SKM-1 treated with dmso at 0.1 percent for 144 hours (cell line): ENCODE measurements at regions not wholly inside any gene's neighbourhood (a gene's known extent, or its start where the extent isn't known, plus 50 kb on each side); places are given as distances from the start of the nearest gene placed in this dataset.
A peak's percentile ranks its signal among the peaks of the same experiment; 100 is the strongest.
"Not testable (repeated sequence)": the region's sequence is repeated elsewhere in the genome, so short reads cannot be mapped to it uniquely, and the experiment has no call there.

ENCODE experiments used
- DNase-seq: peaks from one replicate; lab custom pipeline; 2025; ENCODE audit not compliant: unreplicated experiment; lab: John Stamatoyannopoulos, UW

- DNase-seq = no peak
Observed at GRCh38 chr13:82647540-82647939, 1234.7 kb downstream of the SLITRK1 start.

- DNase-seq = peak; percentile 33
Observed at GRCh38 chr13:82636119-82636518, 1246.2 kb downstream of the SLITRK1 start.

GRCh38 chr13:82634946-82635345, 1247.3 kb downstream of the SLITRK1 start:
- DNase-seq = no peak

- no peak for DNase-seq
Observed at GRCh38 chr13:82627183-82627582, 1255.1 kb downstream of the SLITRK1 start.

GRCh38 chr13:82625717-82626116, 1256.6 kb downstream of the SLITRK1 start:
- no peak for DNase-seq

GRCh38 chr13:82615043-82615442, 1267.2 kb downstream of the SLITRK1 start:
- no peak for DNase-seq

GRCh38 chr13:82614086-82614485, 1268.2 kb downstream of the SLITRK1 start:
- DNase-seq = no peak

GRCh38 chr13:82606008-82606407, 1276.3 kb downstream of the SLITRK1 start:
- no peak for DNase-seq

GRCh38 chr13:82597747-82598146, 1284.5 kb downstream of the SLITRK1 start:
- no peak for DNase-seq

GRCh38 chr13:82593239-82593638, 1289.0 kb downstream of the SLITRK1 start:
- DNase-seq = no peak

- DNase-seq = no peak
Observed at GRCh38 chr13:82571653-82572052, 1310.6 kb downstream of the SLITRK1 start.

GRCh38 chr13:82569581-82569980, 1312.7 kb downstream of the SLITRK1 start:
- DNase-seq = no peak

GRCh38 chr13:82566864-82567263, 1315.4 kb downstream of the SLITRK1 start:
- no peak for DNase-seq

- no peak for DNase-seq
Observed at GRCh38 chr13:82565201-82565600, 1317.1 kb downstream of the SLITRK1 start.

GRCh38 chr13:82560889-82561288, 1321.4 kb downstream of the SLITRK1 start:
- DNase-seq = no peak

- DNase-seq = no peak
Observed at GRCh38 chr13:82522872-82523271, 1359.4 kb downstream of the SLITRK1 start.

GRCh38 chr13:82506805-82507414, 1375.4 kb downstream of the SLITRK1 start:
- DNase-seq = no peak

GRCh38 chr13:82501834-82502233, 1380.4 kb downstream of the SLITRK1 start:
- no peak for DNase-seq

GRCh38 chr13:82480415-82480814, 1401.9 kb downstream of the SLITRK1 start:
- DNase-seq = no peak

GRCh38 chr13:82477436-82477835, 1404.8 kb downstream of the SLITRK1 start:
- peak; percentile 18 for DNase-seq

GRCh38 chr13:82467626-82468025, 1414.6 kb downstream of the SLITRK1 start:
- DNase-seq = no peak

GRCh38 chr13:82459575-82459974, 1422.7 kb downstream of the SLITRK1 start:
- DNase-seq = not testable (repeated sequence)

GRCh38 chr13:82458169-82458568, 1424.1 kb downstream of the SLITRK1 start:
- DNase-seq = no peak
